ENCODE measurements at regions not wholly inside any gene's neighbourhood (a gene's known extent, or its start where the extent isn't known, plus 50 kb on each side); places are given as distances from the start of the nearest gene placed in this dataset.

GRCh38 chr11:69348414-69349235, 54.7 kb downstream of the MYEOV start:
- Mint-ChIP-seq H3K27ac (no peak overlapping the region), H3K36me3 (no peaks in the 10 kb centered on the region), H3K9me3 (peaks cover 0 to 9% of the 10 kb centered on the region in 2 donors)
- no peak for ATAC-seq
- DNase-seq (ENCODE audit: low spot score in 2 of 2) = no peak

- DNase-seq (ENCODE audit: low spot score in 2 of 2) = no peak
- no peak for ATAC-seq
- no peak overlapping the region for H3K27ac Mint-ChIP-seq
- no peaks in the 10 kb centered on the region for H3K36me3 Mint-ChIP-seq
- peaks cover 0 to 9% of the 10 kb centered on the region in 2 donors for H3K9me3 Mint-ChIP-seq
Observed at GRCh38 chr11:69350040-69350439, 56.1 kb downstream of the MYEOV start.

GRCh38 chr11:69350596-69350995, 56.6 kb downstream of the MYEOV start:
- no peak for ATAC-seq

DNA sequence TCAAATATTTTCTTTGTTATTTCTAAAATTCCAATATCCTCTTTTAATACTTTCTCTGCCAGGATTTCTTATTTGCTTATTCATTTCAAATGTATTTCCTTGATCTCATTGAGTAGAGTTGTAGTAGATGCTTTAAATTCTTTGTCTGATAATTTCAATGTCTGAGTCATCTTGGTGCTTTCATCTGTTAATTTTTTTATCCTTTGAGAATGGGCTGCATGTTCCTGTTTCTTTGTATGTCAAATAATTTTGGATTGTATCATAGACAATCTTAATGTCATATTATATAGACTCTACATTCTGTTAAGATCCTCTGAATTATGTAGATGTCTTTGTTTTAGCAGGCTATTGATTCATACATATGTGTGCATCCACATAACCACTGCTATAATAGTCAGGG, 57.5 kb downstream of the MYEOV start:
- H3K36me3 Mint-ChIP-seq = no peaks in the 10 kb centered on the region
- peaks cover 0 to 9% of the 10 kb centered on the region in 2 donors for H3K9me3 Mint-ChIP-seq
- ATAC-seq (no peak), DNase-seq (ENCODE audit: low spot score in 2 of 2) (no peak)
- H3K27ac Mint-ChIP-seq = no peak overlapping the region

More at GRCh38 chr11:69350596-69350995, 56.6 kb downstream of the MYEOV start:
- no peaks in the 10 kb centered on the region for H3K36me3 Mint-ChIP-seq
- H3K27ac Mint-ChIP-seq = no peak overlapping the region
- peaks cover 0 to 9% of the 10 kb centered on the region in 2 donors for H3K9me3 Mint-ChIP-seq
- no peak for DNase-seq (ENCODE audit: low spot score in 2 of 2)

- no peak overlapping the region for H3K27ac Mint-ChIP-seq
- DNase-seq (ENCODE audit: low spot score in 2 of 2) = no peak
- H3K9me3 Mint-ChIP-seq = peaks cover 0 to 9% of the 10 kb centered on the region in 2 donors
- H3K36me3 Mint-ChIP-seq = no peaks in the 10 kb centered on the region
- ATAC-seq = no peak
Observed at GRCh38 chr11:69352166-69352565, 58.2 kb downstream of the MYEOV start.

- Mint-ChIP-seq H3K27ac (peak overlapping the region in 1 of 2 donors; percentile 19), H3K9me3 (peaks cover 0 to 6% of the 10 kb centered on the region in 2 donors), H3K36me3 (no peaks in the 10 kb centered on the region)
- ATAC-seq = peak; percentile 97 to 98
- peak in 1 of 2 donors; percentile 20 for DNase-seq (ENCODE audit: low spot score in 2 of 2)
Observed at GRCh38 chr11:69352715-69353319, 58.9 kb downstream of the MYEOV start.

DNA sequence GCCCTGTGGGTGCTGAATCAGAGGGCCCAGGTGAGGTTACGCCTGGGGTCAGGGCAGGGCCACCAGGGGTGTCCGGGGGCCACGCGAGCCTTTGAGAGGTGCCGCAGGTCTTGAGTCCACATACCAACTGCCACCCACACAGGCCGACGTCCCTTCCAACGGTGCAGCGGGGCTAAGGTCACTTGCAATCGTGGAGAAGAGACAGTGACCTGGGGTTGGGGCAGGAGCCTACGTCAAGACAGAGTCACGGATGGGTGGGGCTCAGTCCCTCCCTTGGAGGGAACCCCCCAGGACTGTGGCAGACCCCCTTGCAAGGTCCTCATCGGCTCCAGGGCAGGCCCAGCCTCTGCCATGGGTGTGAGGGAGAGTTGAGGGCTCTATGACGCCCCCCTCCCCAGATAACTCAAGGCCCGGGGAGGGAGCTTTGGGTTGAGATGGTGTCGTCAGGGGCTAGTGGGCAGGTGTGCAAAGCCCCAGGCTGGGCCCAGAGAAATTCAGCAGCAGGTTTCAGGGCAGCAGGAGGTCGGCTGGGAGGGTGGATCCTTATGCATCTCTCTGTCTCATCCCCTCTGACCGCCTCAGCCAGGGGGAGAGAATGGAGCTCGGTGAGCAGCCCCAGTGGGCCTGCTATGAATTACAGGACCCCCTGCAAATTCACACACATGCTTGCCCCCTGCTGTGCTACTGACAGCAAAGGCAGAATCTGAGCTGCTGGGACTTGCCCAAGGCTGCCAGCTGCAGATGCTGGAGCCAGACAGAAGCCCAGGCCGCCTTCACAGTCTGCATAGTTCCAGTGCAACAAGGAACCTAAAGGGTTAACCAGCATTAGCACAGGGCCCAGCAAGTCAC, 60.0 kb downstream of the MYEOV start:
- DNase-seq (ENCODE audit: low spot score in 2 of 2) (no peak), ATAC-seq (no peak)
- H3K9me3 Mint-ChIP-seq = peaks cover 0 to 5% of the 10 kb centered on the region in 2 donors
- H3K36me3 Mint-ChIP-seq = no peaks in the 10 kb centered on the region
- H3K27ac Mint-ChIP-seq = no peak overlapping the region

- H3K9me3 Mint-ChIP-seq = peaks cover 0 to 3% of the 10 kb centered on the region in 2 donors
- ATAC-seq = no peak
- DNase-seq (ENCODE audit: low spot score in 2 of 2) = no peak
- no peaks in the 10 kb centered on the region for H3K36me3 Mint-ChIP-seq
- H3K27ac Mint-ChIP-seq = no peak overlapping the region
Observed at GRCh38 chr11:69354545-69354897, 60.6 kb downstream of the MYEOV start.

DNA sequence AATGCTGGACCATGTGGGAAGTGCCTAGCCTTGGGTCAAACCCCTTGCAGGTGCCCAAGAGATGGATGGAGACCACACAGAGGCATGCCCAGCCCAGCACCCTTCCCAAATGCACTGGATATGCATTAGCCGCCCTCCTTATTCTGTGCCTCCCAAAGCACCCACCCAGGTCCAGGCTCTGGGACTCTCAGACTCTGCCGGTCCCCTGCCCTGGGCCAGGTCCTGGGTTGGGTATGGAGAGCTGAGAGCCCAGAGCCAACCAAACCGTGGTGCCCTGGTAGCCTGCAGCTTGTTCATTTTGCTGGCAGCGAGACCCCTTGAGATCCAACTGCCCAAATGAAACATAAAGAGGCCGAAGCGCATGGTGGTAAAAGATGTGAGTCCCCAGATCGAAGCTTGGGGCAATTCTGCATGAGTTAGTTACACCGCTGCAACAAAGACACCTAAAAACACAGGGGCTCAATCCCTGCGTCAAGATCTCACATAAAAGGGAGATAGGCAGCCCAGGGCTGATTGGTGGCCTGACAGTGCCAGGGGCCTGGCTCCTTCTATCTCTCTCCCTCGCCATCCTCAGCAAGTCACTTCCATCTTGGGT, 61.5 kb downstream of the MYEOV start:
- DNase-seq (ENCODE audit: low spot score in 2 of 2) = no peak

GRCh38 chr11:69355959-69356702, 62.2 kb downstream of the MYEOV start:
- Mint-ChIP-seq H3K36me3 (no peaks in the 10 kb centered on the region), H3K9me3 (no peaks in the 10 kb centered on the region), H3K27ac (no peak overlapping the region)
- no peak for DNase-seq (ENCODE audit: low spot score in 2 of 2)
- no peak for ATAC-seq

More for the DNA sequence above, 61.5 kb downstream of the MYEOV start:
- H3K9me3 Mint-ChIP-seq = no peaks in the 10 kb centered on the region
- ATAC-seq = no peak
- H3K27ac Mint-ChIP-seq = no peak overlapping the region
- no peaks in the 10 kb centered on the region for H3K36me3 Mint-ChIP-seq

- H3K9me3 Mint-ChIP-seq = no peaks in the 10 kb centered on the region
- no peaks in the 10 kb centered on the region for H3K36me3 Mint-ChIP-seq
- no peak for DNase-seq (ENCODE audit: low spot score in 2 of 2)
- no peak overlapping the region for H3K27ac Mint-ChIP-seq
- ATAC-seq = no peak
Observed at GRCh38 chr11:69356703-69357457, 62.9 kb downstream of the MYEOV start.

DNA sequence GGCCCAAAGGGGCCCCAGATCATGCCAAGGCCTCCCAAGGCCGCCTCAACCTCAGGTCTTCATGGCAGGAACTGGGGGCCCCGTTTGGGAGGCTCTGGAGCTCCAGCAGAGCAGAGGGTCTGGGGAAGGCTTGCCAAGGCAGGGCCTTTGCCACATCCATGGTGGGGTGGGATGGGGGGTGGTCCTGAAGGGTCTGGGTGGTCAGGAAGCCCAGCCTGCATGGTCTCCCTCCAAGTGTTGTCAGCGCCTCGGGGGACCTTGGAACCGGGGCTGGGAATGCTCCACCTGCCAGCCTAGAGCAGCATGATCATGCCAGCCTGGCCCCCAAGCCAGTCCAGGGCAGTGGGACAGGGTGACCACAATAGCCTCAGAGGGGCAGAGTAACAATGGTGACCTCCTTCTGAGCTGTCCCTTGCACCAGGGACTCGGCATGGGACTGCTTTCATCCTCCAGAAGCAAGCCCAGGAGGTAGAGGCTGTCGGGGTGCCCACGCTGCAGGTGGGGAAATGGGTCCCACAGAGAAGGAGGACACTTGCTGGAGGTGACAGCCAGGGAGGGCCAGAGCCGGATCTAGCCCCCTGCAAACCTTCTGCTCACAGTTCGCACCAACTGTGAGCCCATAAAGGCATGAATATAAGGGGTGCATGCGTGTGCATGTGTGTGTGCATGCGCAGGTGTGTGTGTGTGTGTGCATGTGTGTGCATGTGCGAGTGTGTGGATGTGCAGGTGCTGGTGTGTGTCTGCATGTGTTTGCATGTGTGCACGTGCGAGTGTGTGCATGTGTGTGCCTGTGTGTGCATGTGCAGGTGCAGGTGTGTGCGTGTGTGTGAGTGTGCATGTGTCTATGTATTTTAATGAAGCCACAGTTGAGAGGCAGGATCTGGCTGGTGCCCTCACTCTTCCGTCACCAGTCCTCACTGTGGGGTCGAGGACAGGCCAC, 63.8 kb downstream of the MYEOV start:
- Mint-ChIP-seq H3K36me3 (no peaks in the 10 kb centered on the region), H3K9me3 (no peaks in the 10 kb centered on the region), H3K27ac (no peak overlapping the region)
- no peak for DNase-seq (ENCODE audit: low spot score in 2 of 2)
- ATAC-seq = no peak

DNA sequence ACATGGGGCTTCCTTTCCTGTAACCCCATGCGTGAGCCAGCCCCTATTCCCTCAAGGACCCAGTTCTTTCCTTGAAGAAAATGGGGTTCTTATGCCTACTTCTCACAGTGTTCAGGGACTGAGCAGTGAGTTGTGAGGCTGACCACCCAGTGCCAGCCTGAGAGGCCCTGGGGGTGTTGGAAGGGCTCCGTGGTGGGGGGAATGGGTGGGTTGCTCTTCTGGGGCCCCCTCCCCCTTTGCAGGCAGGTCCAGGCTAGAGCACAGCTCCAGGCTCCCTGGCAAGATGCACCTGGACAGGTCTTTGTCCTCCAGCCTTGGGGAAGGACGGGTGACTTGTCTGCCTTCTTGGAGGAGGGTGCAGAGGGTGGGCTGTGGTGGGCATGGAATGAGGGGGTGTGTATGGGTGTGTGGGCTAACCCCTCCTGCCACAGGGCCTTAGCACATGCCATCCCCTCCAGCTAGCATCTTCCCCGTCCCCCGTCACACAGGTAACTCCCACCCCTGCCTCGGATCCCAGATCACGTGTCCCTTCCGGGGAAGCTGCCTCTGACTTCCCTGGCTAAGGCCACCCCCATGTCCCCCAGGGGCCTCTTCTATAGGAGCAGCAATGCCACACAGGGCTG, 64.6 kb downstream of the MYEOV start:
- H3K36me3 Mint-ChIP-seq = no peaks in the 10 kb centered on the region
- DNase-seq (ENCODE audit: low spot score in 2 of 2) = no peak
- no peak overlapping the region for H3K27ac Mint-ChIP-seq
- H3K9me3 Mint-ChIP-seq = no peaks in the 10 kb centered on the region
- no peak for ATAC-seq

DNA sequence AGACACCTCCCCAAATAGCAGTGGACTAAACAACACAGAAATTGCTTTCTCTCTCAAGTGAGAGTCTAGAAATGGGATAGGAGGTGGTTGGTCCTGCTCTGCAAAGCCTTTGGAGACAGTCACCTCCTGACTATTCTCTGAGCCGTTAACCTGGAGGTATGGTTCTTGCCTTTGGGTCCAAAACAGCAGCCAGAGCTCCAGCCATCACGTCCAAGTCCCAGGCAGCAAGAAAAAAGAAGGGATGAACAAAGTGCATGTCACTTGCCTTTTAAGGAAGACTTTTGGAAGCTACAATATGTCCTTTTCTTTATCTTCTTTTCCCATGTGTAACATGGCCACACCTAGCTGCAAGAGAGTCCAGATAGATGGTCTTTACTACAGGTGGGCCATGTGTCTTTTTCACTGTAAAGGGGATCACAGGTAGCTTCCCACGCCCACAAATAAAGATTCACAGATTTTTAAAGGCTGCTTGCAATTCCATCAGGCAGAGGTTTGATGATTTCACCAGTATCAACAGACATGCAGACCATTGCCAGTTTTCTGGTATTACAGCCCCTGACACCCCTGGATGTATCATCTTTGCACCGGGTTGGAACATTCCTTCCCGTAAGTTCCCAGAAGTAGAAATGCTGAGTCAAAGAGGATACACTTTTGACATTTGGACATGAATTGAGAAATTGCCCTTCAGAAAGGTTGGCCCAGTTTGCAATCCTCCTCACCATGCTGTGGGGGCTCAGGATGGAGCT, 66.0 kb downstream of the MYEOV start:
- DNase-seq (ENCODE audit: low spot score in 2 of 2) = no peak
- ATAC-seq = no peak
- Mint-ChIP-seq H3K27ac (no peak overlapping the region), H3K9me3 (no peaks in the 10 kb centered on the region), H3K36me3 (no peaks in the 10 kb centered on the region)

Measured in activated naive CD4-positive, alpha-beta T cell treated with anti-CD3 and anti-CD28 coated beads, Interleukin-2, amount 50 U/mL, for 72 hours (primary cell).